Smooth muscle cell (in vitro differentiated cells): ENCODE measurements at regions not wholly inside any gene's neighbourhood (a gene's known extent, or its start where the extent isn't known, plus 50 kb on each side); places are given as distances from the start of the nearest gene placed in this dataset.
"Not testable (repeated sequence)": the region's sequence is repeated elsewhere in the genome, so short reads cannot be mapped to it uniquely, and the experiment has no call there.

Experiments used
- DNase-seq: peaks from one replicate; lab custom pipeline; 2025; ENCODE audit not compliant: unreplicated experiment; lab: John Stamatoyannopoulos, UW
- H2AFZ ChIP-seq: fragments of 200-600 bp; sonication (generic); 2 replicates; pipeline ENCODE4 v1.6.0; 2016; ENCODE audit warnings: antibody characterized with exemption, low read depth, mild to moderate bottlenecking
- H3F3A ChIP-seq: fragments of 200-600 bp; sonication (generic); 2 replicates; pipeline ENCODE4 v1.6.0; 2017; ENCODE audit warnings: antibody characterized with exemption, low read depth
- H3K27ac ChIP-seq: fragments of 200-600 bp; sonication (generic); 2 replicates; pipeline ENCODE4 v1.5.1; 2016; ENCODE audit warnings: low read depth, mild to moderate bottlenecking
- H3K27me3 ChIP-seq: fragments of 200-600 bp; sonication (generic); 2 replicates; pipeline ENCODE4 v1.6.1; 2016; ENCODE audit warnings: low read depth, mild to moderate bottlenecking
- H3K36me3 ChIP-seq: fragments of 200-600 bp; sonication (generic); 2 replicates; pipeline ENCODE4 v1.5.1; 2016; ENCODE audit warnings: low read depth
- H3K4me1 ChIP-seq: fragments of 200-600 bp; sonication (generic); 2 replicates; pipeline ENCODE4 v1.5.1; 2016; ENCODE audit warnings: low read depth
- H3K4me2 ChIP-seq: fragments of 200-600 bp; sonication (generic); 2 replicates; pipeline ENCODE4 v1.6.0; 2016; ENCODE audit warnings: mild to moderate bottlenecking
- H3K4me3 ChIP-seq: fragments of 200-600 bp; sonication (generic); 2 replicates; pipeline ENCODE4 v1.5.1; 2016; ENCODE audit warnings: mild to moderate bottlenecking
- H3K79me2 ChIP-seq: fragments of 200-600 bp; sonication (generic); 2 replicates; pipeline ENCODE4 v1.6.0; 2016; ENCODE audit warnings: low read depth, mild to moderate bottlenecking
- H3K9ac ChIP-seq: fragments of 200-600 bp; sonication (generic); 2 replicates; pipeline ENCODE4 v1.6.0; 2016; ENCODE audit warnings: low read depth
- H3K9me3 ChIP-seq: fragments of 200-600 bp; sonication (generic); replicated peaks from 2 replicates; pipeline ENCODE4 v1.5.1; 2016; ENCODE audit warnings: low read depth
- H4K20me1 ChIP-seq: fragments of 200-600 bp; sonication (generic); 2 replicates; pipeline ENCODE4 v1.6.0; 2016; ENCODE audit warnings: low read depth
- CTCF ChIP-seq: fragments of 200-600 bp; sonication (generic); IDR thresholded peaks from 2 replicates; pipeline ENCODE4 v1.5.1; 2017; ENCODE audit warnings: borderline replicate concordance, mild to moderate bottlenecking, antibody characterized with exemption; ENCODE audit not compliant: insufficient read depth, poor library complexity, severe bottlenecking
- WGBS: methylation state at CpG from one replicate; pipeline ENCODE4 v1.1.7; 2016; ENCODE audit warnings: low lambda C conversion rate; 5-methylcytosine and 5-hydroxymethylcytosine counted together

- no peaks in the 10 kb centered on the region for H3K27me3 ChIP-seq
- no peak for TF ChIP-seq CTCF
- no peak for DNase-seq
- no peaks in the 10 kb centered on the region for H3F3A ChIP-seq
- H3K9me3 ChIP-seq, result no peaks in the 10 kb centered on the region
- no peak overlapping the region for H3K9ac ChIP-seq
- H3K79me2 ChIP-seq, result no peaks in the 10 kb centered on the region
- no peak overlapping the region for H3K27ac ChIP-seq
- H4K20me1 ChIP-seq, result no peaks in the 10 kb centered on the region
- no peaks in the 10 kb centered on the region for H3K36me3 ChIP-seq
- no peaks in the 10 kb centered on the region for H3K4me1 ChIP-seq
- no peak overlapping the region for H2AFZ ChIP-seq
- H3K4me2 ChIP-seq, result no peak overlapping the region
- H3K4me3 ChIP-seq, result no peak overlapping the region
Measured at GRCh38 chr1:245000872-245001188, 136.5 kb upstream of the HNRNPU start.

- not testable (repeated sequence) for H3K79me2 ChIP-seq, H2AFZ ChIP-seq, H3K36me3 ChIP-seq, DNase-seq, H3K9me3 ChIP-seq, H3K27ac ChIP-seq, H3K9ac ChIP-seq, H3K4me2 ChIP-seq, H3F3A ChIP-seq, H4K20me1 ChIP-seq, H3K4me3 ChIP-seq, H3K27me3 ChIP-seq, H3K4me1 ChIP-seq
- WGBS, result 98% methylated on average over 3 of the region's 3 CpGs
Measured at GRCh38 chr1:244999644-245000043, 135.3 kb upstream of the HNRNPU start.

DNA sequence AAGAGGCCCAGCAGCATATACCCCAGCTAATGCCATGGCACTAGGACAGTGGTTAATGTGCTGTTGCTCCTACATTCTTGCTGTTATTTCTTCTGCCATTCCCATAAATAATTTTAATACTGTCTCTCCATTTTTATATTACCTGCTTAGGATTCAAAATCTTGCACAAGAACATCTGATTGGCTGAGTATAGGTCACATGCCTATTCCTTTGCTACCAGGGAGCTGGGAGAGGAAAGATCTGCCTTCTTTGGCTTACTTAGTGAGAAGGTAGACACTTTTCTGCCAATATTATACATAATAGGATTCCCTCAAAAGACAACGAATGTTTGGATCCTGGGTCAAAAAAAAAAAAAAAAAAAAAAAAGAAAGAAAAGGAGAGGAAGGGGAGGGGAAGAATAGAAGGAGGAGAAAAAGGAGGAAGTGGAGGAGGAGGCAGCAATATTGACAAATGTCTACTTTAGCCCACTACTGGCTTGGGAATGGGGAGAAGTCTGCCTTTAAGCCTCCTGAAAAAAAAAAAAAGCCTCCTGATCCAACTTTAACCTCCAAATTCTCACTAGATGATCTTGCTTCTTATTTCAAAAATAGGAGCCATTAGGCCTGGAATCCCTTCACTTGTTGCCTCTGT is 134.5 kb upstream of the HNRNPU start:
- no peak overlapping the region for H3K4me3 ChIP-seq
- H3K4me2 ChIP-seq, result no peak overlapping the region
- H2AFZ ChIP-seq, result no peak overlapping the region
- DNase-seq, result no peak
- H3K79me2 ChIP-seq, result no peaks in the 10 kb centered on the region
- no peaks in the 10 kb centered on the region for H3F3A ChIP-seq
- H3K27ac ChIP-seq, result no peak overlapping the region
- H3K9me3 ChIP-seq, result no peaks in the 10 kb centered on the region
- no peak for TF ChIP-seq CTCF
- no peaks in the 10 kb centered on the region for H3K4me1 ChIP-seq
- no peak overlapping the region for H3K9ac ChIP-seq
- 100% methylated on average over 1 of the region's 1 CpG for WGBS
- H3K27me3 ChIP-seq, result no peaks in the 10 kb centered on the region
- no peaks in the 10 kb centered on the region for H3K36me3 ChIP-seq
- H4K20me1 ChIP-seq, result no peaks in the 10 kb centered on the region

GRCh38 chr1:244995602-244996400 is 131.5 kb upstream of the HNRNPU start:
- Histone ChIP-seq H3K27ac (no peak overlapping the region), H3F3A (no peaks in the 10 kb centered on the region), H3K27me3 (no peaks in the 10 kb centered on the region), H3K36me3 (no peaks in the 10 kb centered on the region), H3K4me1 (no peaks in the 10 kb centered on the region), H3K9me3 (no peaks in the 10 kb centered on the region), H3K9ac (no peak overlapping the region), H2AFZ (no peak overlapping the region), H3K4me3 (no peak overlapping the region), H3K4me2 (no peak overlapping the region), H3K79me2 (no peaks in the 10 kb centered on the region), H4K20me1 (no peaks in the 10 kb centered on the region)
- no peak for TF ChIP-seq CTCF
- 94% methylated on average over 11 of the region's 11 CpGs for WGBS
- no peak for DNase-seq
